ENCODE measurements at regions not wholly inside any gene's neighbourhood (a gene's known extent, or its start where the extent isn't known, plus 50 kb on each side); places are given as distances from the start of the nearest gene placed in this dataset.

DNA sequence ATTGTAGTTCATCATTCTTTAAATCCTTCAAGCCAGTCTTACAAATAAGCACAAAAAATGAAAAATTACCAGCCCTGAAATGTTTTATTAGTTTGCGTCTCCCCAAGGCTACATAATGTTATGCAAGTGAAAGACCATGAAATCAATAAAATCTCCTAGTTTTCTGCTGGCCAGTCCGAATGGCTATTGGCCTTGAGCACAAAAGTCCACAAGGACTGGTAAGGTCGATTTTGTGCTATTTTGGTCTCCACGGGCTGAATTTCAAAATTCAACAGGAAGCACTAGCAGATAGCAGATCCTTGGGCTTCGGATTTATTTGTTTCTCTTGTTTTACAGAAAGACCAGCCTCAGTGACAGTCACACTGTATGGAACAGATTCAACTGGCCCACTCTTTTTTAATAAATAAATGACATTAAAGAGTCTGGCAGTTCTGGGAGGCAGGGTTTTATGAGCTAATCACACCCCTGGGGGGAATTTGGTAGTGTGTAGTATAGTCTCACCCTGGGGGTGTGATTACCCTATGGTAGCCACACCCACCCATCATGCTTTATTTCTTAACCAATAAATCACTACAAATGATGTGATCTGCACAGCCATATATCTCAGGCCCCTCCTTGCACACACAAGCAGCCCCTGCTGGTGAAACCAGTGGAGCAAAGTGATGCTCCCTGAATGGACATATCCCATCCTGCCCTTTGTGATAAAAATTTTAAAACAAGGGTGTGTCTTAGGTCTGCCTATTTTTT lies 51.1 kb upstream of the TMEM33 start:
- no peak for DNase-seq

GRCh38 chr4:41882625-41883347 lies 52.4 kb upstream of the TMEM33 start:
- peak; percentile 20 for DNase-seq

- no peak for DNase-seq
Measured at GRCh38 chr4:41881981-41882624, 53.1 kb upstream of the TMEM33 start.

DNA sequence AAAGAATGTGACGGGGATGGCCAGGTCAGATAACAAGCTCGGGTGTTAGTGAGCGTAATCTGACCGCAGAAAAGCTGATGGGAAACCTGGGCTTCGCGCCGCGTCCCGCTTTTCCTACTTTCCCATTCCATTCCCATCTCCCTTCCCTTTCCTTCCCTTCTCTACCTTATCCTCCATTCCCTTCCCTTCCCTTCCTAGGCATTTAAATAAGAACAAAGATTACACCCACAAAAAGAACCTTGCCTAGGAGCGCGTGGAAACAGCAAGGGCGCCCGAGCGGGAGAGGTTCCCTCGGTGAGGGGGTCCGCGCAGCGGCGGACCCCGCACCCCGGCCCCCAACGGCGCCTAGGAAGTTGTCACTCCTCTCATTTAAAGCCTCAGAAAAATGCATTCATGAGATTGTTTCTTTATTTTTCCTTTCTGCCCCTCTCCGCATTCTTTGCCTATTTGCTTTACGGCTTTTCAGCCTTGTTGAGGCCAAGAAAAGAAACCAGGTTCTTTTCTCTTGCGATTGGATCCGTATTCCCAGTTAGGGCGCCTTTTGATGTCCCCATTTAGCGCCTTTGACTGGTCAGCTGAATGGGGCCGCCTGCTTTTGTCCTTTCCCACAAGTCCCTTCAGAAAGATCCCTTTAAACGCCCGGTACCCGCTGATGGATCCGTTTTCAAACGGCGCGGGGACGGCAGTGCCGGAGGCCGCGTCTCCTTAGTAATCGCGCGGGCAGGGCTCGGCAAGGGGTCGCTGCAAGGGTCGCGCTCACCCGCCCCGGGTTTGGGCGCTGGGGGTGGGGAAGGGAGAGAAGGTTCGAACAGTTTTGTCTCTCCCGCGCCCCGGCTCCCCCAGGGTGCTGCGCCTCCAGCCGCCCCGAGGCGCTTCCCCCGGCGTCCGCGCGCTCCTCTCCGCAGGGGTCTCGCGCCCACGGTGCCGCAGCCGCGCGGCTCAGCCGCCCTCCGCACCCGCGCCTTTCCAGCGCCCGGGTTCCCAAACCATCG lies 54.1 kb upstream of the TMEM33 start:
- no peak for DNase-seq

DNA sequence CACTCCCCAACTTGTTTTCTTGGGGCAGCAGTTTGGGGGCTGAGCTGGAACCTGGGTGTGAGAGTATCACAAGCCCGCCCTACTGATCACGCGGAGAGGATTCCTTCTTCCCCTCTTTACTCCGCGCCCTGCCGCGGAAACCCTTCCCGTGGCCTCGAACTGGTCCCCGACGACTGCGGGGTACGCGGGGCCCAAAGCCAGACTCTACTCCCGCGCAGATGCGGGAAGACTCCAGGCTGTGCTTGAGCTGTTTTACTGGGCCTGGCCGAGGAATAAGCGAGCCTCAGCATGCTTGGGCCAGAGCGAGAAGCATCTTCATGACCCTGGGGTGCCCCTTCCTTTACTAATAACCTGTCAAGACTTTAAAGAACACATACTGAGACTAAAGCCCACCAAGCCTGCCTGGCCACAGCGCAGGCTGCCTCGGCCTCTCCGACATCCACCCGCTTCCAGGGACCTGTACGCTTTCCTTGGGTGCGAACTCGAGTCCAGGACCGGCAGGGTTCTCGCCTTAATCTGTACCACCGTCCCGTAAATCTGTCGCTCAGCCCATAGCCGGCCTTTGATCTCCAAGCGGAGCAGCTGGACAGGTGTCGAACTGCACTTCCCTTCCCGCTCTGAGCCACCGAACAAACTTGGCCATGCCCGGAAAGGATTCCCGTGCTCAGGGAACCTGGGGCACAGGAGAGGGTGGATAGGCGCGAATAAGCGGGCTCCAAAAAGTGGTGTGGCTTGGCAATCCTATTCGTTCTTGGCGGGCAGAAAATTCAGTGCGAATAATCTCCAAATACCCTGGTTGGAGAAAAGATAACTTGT lies 55.0 kb upstream of the TMEM33 start:
- no peak for DNase-seq

DNA sequence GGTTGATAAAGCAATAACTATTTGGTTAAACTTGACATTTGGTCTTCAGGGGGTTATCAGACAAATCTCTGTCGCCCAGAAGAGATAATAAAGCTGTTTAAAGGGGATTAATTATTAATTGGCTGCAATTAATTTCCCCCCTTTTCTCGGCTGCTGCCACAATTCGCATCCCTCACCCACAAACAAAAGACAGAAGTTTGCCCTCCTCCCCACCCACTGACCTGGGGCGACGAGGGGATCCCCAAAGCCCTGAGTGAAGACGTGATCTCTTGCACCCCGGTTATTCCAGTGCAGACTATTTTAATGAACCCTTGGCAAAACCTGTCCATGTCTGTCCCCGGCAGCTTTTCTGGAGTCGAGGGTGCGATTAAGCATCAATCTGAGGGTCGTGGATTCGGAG lies 55.7 kb upstream of the TMEM33 start:
- DNase-seq, result no peak

DNA sequence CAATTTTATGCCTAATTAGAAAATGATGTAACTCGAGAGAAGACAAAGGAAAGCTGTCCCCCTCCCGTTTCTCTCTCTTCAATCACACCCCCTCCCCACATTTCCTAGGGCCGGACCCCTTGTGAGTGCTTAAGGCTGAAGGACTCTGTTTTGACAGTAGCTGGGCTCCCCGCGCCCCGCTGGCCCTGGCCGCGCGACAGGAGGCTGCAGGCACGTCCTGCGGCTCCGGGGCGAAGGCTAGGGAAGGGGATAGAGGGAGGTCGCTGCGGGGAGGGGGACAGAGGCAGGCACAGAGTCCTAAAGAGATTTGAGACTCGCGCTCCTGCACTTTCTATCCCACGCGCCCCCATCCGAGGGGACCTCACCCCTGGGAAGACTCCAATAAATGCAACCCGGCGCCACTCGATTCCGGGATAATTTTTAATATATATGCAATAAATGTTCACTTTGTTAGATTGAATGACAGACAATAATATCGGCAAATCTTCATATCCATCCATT lies 56.2 kb upstream of the TMEM33 start:
- DNase-seq, result no peak

GRCh38 chr4:41878170-41878969 lies 56.9 kb upstream of the TMEM33 start:
- no peak for DNase-seq

DNA sequence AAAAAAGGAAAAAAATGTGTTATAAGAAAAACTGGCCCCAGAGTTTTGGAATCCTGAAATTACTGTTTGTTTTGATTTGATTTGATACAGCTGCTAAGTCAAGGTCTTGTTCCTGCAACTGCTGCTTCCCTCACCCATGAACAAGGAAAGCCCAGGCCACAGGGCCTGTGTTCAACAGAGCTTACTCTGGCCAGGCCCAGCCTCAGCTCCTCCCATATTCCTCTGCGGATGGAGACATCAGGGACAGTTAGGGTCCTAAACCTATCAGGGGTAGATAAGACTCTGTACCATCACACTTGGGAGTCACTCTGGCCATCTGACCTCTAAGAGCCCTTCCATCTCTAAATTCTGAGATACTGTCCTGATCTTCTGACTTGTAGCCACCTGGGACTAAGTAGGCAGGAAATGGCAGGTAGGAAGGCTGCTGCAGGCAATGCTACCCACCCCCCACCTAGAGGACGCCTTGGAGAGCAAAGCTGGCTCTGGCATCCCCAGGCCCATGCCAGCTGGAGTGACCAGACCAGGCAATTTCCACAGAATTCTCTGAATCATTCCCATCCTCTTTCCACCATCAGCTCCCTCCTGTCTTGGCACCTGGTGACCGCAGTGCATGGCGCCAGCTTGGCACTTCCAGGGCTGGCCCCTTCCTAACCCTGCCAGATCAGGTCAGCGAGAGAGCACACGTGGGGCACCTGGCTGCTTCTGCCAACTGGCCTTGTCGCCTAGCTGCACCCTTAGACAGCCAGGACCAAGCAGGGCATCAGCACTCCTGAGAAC lies 58.0 kb upstream of the TMEM33 start:
- no peak for DNase-seq

DNA sequence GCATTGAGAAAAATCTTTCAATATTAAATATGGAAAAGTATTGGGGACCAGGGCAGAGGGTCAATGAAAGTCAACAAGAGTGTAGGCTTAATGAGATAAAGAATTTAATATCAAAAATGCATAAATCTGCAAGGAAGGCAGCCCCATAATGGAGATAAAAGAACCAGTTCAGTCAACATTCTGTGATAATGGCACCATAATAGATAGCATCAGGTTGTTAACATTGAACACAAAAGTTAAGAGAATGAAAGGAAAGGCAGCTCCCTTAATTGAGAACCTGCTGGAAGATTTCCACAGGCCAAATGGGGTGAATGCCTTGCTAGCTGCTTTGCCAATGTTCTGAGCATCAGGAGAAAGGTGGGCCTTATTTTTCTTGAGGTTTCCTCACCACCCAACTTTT lies 60.4 kb upstream of the TMEM33 start:
- DNase-seq, result no peak

DNA sequence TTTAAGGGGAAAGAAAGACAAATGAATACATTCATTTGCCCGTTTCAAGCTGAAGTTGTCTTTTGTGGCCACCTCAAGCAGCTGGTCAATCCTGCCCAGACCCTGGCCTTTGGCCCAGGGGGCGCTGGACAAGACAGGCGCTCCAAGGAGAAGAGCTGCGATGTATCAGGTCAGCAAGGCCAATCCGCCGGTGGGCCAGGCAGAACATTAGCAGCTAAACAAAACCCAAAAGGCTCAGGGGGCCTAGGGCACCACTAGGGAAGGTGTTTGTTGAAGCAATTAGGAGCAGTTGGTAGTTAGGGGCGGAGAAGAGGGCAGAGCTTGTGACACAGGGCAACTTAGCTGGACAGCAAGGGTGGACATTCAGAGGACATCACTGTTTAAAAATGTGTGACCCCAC lies 60.8 kb upstream of the TMEM33 start:
- no peak for DNase-seq

DNA sequence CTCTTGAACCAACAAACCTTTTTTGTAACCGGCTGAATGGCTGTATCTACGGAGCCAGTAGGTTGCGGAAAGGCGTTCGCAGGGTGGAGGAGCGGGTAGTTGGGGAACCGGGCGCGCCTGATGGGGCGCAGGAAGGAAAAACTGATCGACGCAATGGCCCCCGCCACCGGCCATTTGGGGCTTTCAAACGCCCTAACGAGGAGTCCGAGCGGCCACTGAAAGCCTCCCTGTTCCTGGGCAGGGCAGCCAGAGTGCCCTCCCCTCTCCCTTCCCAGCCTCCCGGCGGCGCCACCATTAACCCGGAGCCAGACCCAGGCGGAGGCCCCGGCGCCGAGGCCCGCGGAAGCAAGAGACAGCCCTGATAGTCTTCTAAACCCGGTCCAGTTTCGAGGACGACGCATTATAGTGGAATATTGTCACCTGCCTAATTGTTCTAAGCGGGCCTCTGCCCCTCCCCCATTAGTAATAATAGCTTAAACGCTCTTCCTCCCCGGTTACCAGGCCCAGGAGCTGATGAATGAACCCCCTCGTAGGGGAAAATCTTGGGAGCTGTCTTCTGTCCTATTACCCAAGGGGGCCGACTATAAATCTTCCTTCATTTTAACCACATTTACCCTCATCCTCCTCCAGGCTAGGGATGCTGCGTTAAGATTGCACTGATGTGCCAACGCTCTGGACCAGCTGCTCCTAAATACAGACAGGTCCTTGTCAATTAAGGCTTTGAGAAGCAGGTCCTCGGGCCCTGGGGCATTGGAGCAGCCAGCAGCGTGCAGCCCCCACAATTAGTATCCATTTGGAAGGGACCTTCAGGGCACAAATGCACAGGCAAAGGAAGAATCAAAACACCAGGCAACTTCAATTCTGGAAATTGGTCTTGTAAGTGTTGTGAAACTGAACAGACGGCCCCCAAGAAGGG lies 61.6 kb upstream of the TMEM33 start:
- no peak for DNase-seq

GRCh38 chr4:41870035-41870434 lies 65.2 kb upstream of the TMEM33 start:
- DNase-seq, result no peak

DNA sequence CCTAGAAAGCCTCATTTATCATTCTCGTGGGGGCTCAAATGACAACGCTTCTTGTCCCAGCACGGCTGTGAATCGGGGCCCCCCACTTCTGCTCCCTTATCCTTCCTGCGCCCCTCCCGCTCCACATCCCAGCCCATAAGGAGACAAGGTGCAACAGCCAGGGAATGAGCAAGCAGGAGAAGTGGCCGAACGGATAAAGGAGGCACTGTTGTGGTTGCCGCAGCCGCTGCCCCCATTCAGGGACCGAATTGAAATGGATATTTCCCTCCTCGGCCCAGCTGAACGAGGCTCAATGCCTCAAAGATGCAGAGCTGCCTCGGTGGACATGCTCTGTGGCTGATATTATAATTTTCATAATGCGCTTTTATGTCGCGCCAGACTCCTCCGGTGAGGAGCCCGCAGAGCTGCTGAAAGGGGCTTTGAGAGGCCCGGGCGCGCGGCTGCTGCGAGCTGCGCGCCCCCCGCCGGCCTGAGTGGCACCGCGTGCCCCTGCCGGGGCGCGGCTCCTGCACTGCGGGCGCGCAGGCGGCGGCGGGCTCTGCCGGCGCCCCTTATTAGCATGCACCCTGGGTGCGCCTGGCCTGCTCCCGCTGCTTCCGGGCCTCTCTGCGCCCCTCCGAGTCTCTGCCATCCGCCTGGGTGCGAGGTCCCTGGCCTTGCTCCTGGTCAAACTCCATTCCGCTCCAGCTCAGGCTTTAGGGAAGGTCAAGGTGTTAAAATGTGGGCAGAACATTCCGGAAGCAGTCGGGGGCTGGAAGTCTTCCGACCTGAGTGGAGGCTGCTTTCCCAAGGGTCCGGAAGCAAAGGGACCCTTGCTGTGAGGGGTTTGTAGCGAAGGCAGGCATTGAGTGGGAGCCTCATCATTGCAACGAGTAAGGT lies 68.2 kb upstream of the TMEM33 start:
- no peak for DNase-seq

GRCh38 chr4:41865981-41866798 lies 69.0 kb upstream of the TMEM33 start:
- DNase-seq, result no peak

DNA sequence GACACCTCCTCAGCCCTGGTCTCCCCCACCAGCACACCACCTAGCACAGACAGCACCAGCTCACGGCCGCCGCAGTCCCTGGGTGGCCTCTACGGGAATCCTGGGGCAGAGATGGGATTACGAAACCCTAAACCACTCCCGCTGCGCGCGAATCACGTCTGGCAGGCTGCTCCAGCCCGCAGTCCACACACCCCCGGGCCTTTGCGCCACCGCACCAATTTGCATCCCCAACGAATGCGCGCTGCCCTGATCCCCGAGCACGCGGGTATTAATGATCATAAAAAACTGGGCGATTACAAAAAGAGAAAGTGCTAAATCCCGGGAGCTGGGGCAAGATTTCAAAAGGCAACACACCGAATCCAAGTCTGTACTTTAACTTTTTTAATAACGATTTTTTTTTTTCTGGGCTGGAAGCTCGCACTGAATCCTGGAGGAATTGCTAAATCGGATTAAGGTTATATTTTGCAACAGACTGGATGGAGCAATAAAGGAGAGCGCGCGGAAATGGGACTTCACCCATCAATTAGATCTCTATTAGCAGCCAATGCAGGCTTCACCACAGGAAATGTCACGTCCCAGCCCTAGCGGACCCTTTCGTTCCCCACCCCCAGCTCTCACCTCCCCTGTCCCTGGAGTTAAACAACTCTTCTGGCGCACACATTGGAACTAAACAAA lies 69.8 kb upstream of the TMEM33 start:
- no peak for DNase-seq

All from NCI-H2029 (cell line).